ENCODE measurements at regions not wholly inside any gene's neighbourhood (a gene's known extent, or its start where the extent isn't known, plus 50 kb on each side); places are given as distances from the start of the nearest gene placed in this dataset.

GRCh38 chr12:75827061-75827460 is 204.5 kb downstream of the PHLDA1 start:
- TF ChIP-seq POLR2A (IDR thresholded peaks at IDR 0.05) (no peak), CTCF (IDR thresholded peaks at IDR 0.05) (no peak)

All from heart left ventricle (tissue), 13 donors.